Psoas muscle (tissue), 7 donors: ENCODE measurements at regions not wholly inside any gene's neighbourhood (a gene's known extent, or its start where the extent isn't known, plus 50 kb on each side); places are given as distances from the start of the nearest gene placed in this dataset.

Source experiments
- ATAC-seq, 4 donors: fragments of 200-7000 bp; cut with Tn5 transposase; one replicate each; pipeline ENCODE4 v1.9.1; 2020; ENCODE audit warnings: moderate library complexity in 3 of 4, mild to moderate bottlenecking in 2 of 4
- DNase-seq, 2 donors: peaks; one replicate each; pipeline ENCODE4 v3.0.0-alpha.2; 2020
- H3K27ac ChIP-seq: fragments of 200-600 bp; one replicate; pipeline ENCODE4 v1.8.0; 2022
- H3K27me3 ChIP-seq, 3 donors: fragments of 200-600 bp in 1 of 3; one replicate each; pipeline versions ENCODE4 v1.6.1 to v1.8.0; 2013 to 2022; ENCODE audit warnings: low read length in 2 of 3, mild to moderate bottlenecking in 2 of 3, moderate library complexity in 1 of 3; ENCODE audit not compliant: insufficient read depth in 3 of 3
- H3K36me3 ChIP-seq, 2 donors: fragments of 200-600 bp in 1 of 2; one replicate each; pipeline versions ENCODE4 v1.6.1 to v1.8.0; 2013 to 2022; ENCODE audit warnings: low read depth in 1 of 2, mild to moderate bottlenecking in 1 of 2, moderate library complexity in 1 of 2; ENCODE audit not compliant: insufficient read depth in 1 of 2
- H3K4me1 ChIP-seq: fragments of 200-600 bp; one replicate; pipeline ENCODE4 v1.8.0; 2022
- H3K4me3 ChIP-seq: fragments of 200-600 bp; one replicate; pipeline ENCODE4 v1.8.0; 2022; ENCODE audit warnings: mild to moderate bottlenecking
- H3K9me3 ChIP-seq: fragments of 200-600 bp; one replicate; pipeline ENCODE4 v1.8.0; 2022
- WGBS, 3 donors: extraction: QIAGEN DNeasy Blood & Tissue Kit; methylation state at CpG; one replicate each; pipeline versions ENCODE4 v1.1.6 to v1.1.7; 2013; 5-methylcytosine and 5-hydroxymethylcytosine counted together
- intact Hi-C, 2 donors: fragments of 100-400 bp; cut with DNase I; formaldehyde crosslinking; loops; one replicate each; pipeline versions ENCODE4 v1.11.0 to v1.14.2; 2022
- TF ChIP-seq, protein P1 (sequence below): fragments of 200-600 bp; IDR thresholded peaks from one replicate; pipeline ENCODE4 v1.8.0; 2022; ENCODE audit warnings: antibody characterized with exemption
- donor health status: healthy with polysubstance abuse.
- donor health status: DM: no; HTN: no; CAD: no; lungs with moderate emphysema.
- donor health status: Bipolar disorder and iron deficiency.
- donor health status: healthy.
- donor health status: DM: yes; HTN: yes; CAD: no.
- donor health status: DM: no; HTN: no; CAD: no.
- donor health status: DM: yes; HTN: yes; CAD: no.

DNA sequence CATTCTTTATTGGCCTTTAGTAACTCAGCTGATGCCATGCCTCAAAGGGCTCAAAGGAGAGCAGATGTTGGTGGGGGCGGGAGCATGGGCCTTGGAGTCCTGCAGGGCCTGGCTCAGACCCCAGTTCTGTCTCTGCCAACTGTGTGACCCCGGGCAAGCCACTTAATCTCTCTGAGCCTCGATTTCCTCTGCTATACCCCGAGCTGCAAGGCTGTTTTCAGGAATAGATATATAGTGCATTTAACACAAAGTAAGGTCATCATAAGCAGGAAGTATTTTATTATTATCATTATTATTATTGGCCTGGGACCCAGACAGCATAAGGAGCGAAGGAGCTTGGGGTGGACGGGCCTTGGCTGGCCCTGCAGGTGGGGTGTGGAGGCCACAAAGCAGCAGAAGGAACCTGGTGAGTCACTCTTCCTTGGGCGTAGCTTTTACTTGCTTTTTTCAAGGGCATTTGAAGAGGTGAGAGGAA lies 162.7 kb downstream of the INHBB start:
- no peaks in the 10 kb centered on the region for H3K9me3 ChIP-seq
- 45 to 50% (median 49%) methylated on average over 7 of the region's 7 CpGs for WGBS, 3 donors
- ATAC-seq (no peak), DNase-seq (no peak)
- no peaks in the 10 kb centered on the region for H3K27me3 ChIP-seq
- no peak overlapping the region for H3K27ac ChIP-seq
- H3K4me3 ChIP-seq = no peak overlapping the region
- TF ChIP-seq, protein P1, sequence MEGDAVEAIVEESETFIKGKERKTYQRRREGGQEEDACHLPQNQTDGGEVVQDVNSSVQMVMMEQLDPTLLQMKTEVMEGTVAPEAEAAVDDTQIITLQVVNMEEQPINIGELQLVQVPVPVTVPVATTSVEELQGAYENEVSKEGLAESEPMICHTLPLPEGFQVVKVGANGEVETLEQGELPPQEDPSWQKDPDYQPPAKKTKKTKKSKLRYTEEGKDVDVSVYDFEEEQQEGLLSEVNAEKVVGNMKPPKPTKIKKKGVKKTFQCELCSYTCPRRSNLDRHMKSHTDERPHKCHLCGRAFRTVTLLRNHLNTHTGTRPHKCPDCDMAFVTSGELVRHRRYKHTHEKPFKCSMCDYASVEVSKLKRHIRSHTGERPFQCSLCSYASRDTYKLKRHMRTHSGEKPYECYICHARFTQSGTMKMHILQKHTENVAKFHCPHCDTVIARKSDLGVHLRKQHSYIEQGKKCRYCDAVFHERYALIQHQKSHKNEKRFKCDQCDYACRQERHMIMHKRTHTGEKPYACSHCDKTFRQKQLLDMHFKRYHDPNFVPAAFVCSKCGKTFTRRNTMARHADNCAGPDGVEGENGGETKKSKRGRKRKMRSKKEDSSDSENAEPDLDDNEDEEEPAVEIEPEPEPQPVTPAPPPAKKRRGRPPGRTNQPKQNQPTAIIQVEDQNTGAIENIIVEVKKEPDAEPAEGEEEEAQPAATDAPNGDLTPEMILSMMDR = no peak
- peaks cover 11% of the 10 kb centered on the region for H3K4me1 ChIP-seq
- intact Hi-C loops = no loop called here
- H3K36me3 ChIP-seq = no peaks in the 10 kb centered on the region

DNA sequence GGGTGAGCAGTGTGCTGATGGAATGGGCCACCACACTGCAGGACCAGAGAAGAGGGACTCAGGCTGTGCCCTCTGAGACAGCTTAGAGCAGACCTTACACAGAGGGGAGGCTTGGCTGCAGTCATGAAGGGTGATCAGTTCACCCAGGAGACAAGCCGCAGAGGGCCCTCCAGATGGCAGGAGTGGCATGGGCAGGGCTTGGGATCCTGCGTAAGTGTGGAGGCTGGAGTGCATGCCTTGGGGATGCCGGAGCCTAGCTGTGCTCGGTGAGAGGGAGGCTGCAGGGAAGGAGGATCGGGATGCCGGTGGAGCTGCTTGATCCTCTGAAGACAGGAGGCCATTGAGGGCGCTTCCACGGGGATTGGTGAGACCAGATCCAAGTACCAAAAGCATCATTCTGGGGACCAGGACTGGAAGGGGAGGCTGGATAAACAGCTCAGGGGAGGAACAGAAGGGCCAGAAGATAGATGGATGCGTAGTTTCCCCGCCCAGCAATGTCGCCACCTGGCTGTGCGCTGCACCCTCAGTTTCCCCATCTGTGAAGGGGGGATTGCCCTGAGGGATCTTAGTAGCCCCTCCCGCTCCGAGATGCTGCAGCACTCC lies 163.4 kb downstream of the INHBB start:
- ATAC-seq (no peak), DNase-seq (no peak)
- intact Hi-C loops = no loop called here
- TF ChIP-seq, protein P1 = no peak
- whole genome bisulfite sequencing, 3 donors = 78 to 90% (median 87%) methylated on average over 14 of the region's 14 CpGs
- Histone ChIP-seq H3K36me3 (no peaks in the 10 kb centered on the region), H3K9me3 (no peaks in the 10 kb centered on the region), H3K4me3 (no peak overlapping the region), H3K27me3 (no peaks in the 10 kb centered on the region), H3K4me1 (peaks cover 4% of the 10 kb centered on the region), H3K27ac (no peak overlapping the region)

DNA sequence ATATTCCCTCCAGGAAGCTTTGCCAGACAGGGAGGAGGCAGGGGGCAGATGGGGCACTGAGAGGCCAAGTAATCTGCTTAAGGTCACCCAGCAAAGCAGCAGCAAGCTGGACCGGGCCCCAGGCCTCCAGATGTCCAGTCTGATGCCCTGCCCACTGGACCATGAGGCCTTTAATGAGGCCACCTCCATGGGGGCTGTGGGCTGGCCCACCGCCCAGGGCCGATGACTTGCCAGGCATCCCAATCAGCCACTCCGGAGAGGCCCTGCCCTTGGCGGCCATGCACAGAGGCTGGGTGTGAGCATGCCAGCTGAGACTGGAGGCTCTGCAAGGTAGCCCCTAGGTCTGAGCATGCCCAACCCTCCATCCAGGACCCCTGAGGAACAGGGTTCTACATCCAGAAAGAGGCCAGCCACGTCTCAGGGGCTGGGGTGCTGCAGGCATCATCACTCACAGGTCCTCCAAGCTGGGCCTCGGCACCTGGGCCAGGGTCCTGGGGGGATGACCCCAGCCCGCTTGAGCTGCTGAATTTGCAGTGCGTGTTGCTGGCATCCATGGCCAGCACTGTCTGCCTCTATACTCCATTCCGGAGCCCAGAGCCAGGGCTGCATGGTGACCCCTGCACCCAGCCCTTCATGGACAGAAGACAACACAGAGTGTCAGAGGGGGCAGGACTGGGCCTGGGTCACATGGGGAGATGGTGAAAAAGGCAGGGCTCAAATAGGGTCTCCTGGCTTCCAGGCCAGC lies 164.2 kb downstream of the INHBB start:
- WGBS, 3 donors = 80 to 92% (median 81%) methylated on average over 10 of the region's 10 CpGs
- no peak overlapping the region for H3K4me3 ChIP-seq
- intact Hi-C loops = no loop called here

DNA sequence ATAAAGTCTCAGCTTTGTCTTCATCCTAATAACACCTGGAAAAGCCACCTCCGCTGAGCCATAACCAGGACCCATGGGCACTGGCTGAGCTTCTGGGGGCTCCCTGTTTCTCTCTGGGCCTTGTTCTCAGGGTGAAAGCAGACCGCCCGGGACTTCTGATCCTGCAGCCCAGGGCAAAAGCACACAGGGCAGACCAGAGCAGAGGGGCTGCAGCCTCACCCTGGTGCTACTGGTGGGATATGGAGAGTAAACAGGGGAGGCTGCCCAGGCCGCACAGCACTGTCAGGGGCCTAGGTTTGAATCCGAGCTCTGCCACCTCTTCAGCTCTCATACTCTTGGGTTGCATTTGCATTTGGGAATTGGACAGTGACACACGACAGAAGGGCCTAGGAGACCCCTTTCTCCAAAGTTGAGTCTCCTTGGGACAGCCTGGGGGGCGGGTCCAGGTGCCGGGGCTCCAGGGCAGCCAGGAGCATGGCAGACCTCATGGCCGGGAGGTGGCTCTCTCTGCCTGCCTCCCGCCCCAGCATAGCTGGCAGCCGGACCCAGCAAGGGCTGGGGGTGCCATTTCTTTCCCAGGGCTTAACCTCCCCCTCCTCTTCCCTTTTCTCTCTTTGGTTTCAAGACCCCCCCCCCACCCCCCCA lies 164.9 kb downstream of the INHBB start:
- peak in 2 of 4 donors; percentile 35 to 45 for ATAC-seq
- TF ChIP-seq, protein P1 = no peak
- Histone ChIP-seq H3K27ac (no peak overlapping the region), H3K9me3 (no peaks in the 10 kb centered on the region), H3K27me3 (no peaks in the 10 kb centered on the region), H3K4me3 (no peak overlapping the region), H3K36me3 (no peaks in the 10 kb centered on the region), H3K4me1 (no peaks in the 10 kb centered on the region)
- 86 to 97% (median 87%) methylated on average over 11 of the region's 11 CpGs for WGBS, 3 donors
- intact Hi-C loops = no loop called here
- peak in 1 of 2 donors; percentile 27 for DNase-seq

More for the DNA sequence above, 164.2 kb downstream of the INHBB start:
- Histone ChIP-seq H3K27me3 (no peaks in the 10 kb centered on the region), H3K4me1 (no peaks in the 10 kb centered on the region), H3K36me3 (no peaks in the 10 kb centered on the region), H3K27ac (no peak overlapping the region), H3K9me3 (no peaks in the 10 kb centered on the region)
- no peak for DNase-seq
- no peak for ATAC-seq
- TF ChIP-seq, protein P1 = no peak
